ENCODE measurements at regions not wholly inside any gene's neighbourhood (a gene's known extent, or its start where the extent isn't known, plus 50 kb on each side); places are given as distances from the start of the nearest gene placed in this dataset.

GRCh38 chr3:187823746-187824145 lies 78.5 kb upstream of the BCL6 start:
- no peak for DNase-seq

DNA sequence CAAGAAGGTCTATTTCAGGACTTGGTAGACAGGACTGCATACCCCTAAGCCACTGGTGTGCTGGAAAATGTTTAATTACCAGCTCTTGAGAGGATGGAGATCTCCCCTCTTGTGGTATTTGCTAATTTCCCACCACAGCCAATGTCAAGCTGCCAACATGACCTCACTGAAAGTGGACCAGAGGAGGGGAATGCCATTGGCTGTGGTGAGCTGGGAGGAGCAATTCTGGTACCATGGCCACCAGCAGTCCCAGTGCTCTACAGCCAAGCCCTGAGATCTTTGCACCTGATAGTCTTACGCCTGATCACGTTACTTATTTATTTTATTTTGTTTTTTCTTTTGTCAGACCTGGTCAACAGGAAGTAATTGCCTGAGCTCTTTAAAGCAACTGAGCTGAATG lies 82.5 kb upstream of the BCL6 start:
- DNase-seq = no peak

- DNase-seq = no peak
These were observed 83.5 kb upstream of the BCL6 start for GRCh38 chr3:187828579-187829452.

GRCh38 chr3:187830181-187830580 lies 84.9 kb upstream of the BCL6 start:
- no peak for DNase-seq

DNA sequence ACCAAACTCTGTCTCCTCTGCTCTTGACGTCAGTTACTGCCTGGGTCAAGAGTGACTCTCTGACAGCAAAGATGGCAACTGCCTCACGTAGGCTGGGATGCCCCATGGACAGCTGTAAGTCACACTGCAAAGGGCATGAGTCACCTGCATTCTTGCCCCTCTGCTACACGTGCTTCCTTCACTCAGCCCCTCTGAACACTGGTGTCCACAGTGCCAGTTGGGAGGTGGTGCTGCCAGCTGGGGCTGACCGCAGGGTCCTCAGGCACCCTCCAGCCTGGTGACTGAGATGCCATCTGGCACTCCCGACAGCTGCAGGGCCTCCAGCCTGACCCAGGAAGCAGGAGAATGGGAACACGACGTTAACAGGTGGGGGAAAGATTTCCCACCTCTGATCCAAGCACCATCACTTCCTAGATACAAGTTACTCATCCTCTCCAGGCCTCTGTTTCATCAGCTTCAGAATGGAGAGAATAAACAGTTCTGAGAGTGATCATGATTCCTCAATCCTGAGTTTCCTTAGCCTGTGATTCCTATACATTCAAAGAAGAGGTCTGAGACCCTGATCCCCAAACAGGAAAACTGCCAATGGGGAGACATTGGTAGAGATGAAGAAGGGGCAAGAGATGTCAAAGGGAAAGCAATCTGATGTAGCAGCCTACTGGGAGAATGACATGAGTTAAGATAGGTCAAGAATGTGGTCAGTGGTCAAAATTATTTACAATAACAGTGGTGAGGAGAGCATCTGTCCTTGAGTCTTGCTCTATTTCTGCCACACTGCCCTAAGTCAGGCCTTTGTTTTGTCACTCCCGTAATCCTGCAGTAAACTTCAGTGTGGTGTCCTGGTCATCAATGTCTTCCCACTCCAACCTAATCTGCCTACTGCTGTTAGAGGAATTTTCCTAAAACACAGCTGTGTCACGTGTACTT lies 86.1 kb upstream of the BCL6 start:
- no peak for DNase-seq

DNA sequence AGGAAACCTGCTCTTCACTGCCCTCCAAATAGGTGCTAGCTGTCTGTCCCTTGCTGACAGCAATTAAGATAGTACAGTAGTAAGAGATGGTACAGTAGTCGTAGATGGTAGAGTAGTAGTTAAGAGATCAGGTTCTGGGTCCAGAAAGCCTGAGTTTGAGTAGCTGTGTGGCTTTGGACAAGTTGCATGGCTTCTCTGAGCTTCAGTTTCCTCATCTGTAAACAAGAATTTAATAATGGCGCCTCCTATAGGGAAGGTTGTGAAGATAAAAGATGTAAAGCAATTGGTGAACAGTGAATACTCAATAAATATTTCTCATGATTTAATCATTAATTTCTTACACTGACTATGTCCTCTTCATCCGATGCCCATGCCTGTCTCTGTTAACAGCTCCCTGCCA lies 86.9 kb upstream of the BCL6 start:
- no peak for DNase-seq

DNA sequence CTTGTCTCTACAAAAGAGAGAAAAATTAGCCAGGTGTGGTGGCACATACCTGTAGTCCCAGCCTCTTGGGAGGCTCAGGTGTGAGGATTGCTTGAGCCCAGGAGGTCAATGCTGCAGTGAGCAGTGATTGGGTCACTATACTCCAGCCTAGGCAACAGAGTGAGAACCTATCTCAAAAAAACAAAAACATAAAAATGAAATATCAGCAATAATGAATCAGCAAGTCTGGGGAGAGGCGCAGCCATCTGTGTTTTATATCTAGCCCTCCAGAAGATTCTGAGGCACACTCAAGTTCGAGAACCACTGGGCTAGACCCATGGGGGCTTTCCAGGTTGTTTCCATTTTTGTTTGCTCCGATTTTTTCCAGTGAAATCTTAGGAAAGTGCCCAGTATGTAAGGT lies 88.1 kb upstream of the BCL6 start:
- no peak for DNase-seq

DNA sequence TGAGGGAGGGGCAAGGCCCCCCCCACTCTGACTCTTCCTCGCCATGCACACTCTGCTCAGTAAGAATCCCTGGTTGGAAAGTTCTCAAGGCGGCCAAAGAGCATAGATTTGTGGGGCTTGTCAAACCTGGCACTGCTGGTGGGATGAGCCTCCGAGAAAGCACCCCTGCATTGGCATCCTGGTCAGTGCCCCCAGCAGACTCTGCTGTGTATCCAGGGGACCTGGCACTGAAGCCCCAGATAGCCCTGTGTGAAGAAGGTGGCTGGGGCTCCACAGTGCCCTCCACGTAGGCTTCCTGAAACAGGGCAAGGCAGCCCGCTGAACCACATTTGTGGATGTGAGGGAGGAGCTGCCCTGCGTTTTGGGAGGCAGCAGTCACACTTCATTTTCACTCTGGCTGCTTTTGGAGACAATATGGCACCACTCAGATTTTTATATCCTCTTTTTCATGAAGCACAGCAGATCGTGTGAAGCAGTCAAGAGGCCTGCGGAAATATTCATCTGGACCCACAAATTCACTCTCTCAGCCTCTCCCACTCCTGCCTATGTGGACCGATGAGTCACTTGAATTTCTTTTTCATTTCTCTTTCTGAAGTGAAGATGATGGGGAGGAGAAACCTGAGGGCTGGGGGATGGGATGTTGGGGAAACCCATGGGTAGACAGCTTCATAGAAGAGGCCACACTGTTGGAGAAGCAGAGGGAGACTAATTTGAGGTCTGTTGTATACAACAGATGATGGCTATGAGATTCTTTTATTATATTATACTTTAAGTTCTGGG lies 88.7 kb upstream of the BCL6 start:
- DNase-seq = no peak

- DNase-seq = no peak
These were observed 91.8 kb upstream of the BCL6 start for GRCh38 chr3:187836823-187837770.

- no peak for DNase-seq
These were observed 92.8 kb upstream of the BCL6 start for GRCh38 chr3:187838016-187838540.

- no peak for DNase-seq
These were observed 94.2 kb upstream of the BCL6 start for GRCh38 chr3:187839422-187839821.

DNA sequence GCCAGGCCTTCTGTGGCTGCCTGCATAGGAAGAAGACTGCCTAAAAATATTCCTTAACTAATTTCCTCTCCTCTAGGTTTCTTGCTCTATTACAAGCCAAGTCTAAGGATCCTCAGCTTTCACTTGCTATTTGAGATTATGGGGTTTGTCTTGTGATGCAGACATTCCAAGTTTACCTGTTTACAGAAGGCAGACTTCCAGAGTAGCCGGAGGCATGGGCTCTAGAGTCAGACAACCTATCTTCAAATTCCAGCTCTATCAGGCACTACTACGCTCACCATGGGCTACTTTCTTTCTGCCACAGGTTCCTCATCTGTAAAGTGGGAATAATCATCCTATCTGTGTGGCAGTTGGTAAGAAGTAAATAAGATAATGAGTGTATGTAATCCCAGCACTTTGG lies 95.6 kb upstream of the BCL6 start:
- no peak for DNase-seq

- no peak for DNase-seq
These were observed 96.3 kb upstream of the BCL6 start for GRCh38 chr3:187841560-187841959.

- no peak for DNase-seq
These were observed 98.4 kb upstream of the BCL6 start for GRCh38 chr3:187843654-187844053.

GRCh38 chr3:187844708-187845107 lies 99.4 kb upstream of the BCL6 start:
- DNase-seq = no peak

- DNase-seq = no peak
These were observed 100.6 kb upstream of the BCL6 start for GRCh38 chr3:187845826-187846225.

- DNase-seq = no peak
These were observed 103.1 kb upstream of the BCL6 start for GRCh38 chr3:187848401-187848800.

GRCh38 chr3:187849016-187849654 lies 103.9 kb upstream of the BCL6 start:
- no peak for DNase-seq

- DNase-seq = no peak
These were observed 105.1 kb upstream of the BCL6 start for GRCh38 chr3:187850258-187850921.
